Hepatocyte (in vitro differentiated cells): ENCODE measurements at regions not wholly inside any gene's neighbourhood (a gene's known extent, or its start where the extent isn't known, plus 50 kb on each side); places are given as distances from the start of the nearest gene placed in this dataset.

ENCODE experiments used
- DNase-seq: peaks from one replicate; pipeline ENCODE4 v3.0.0-alpha.2; 2016; ENCODE audit warnings: low spot score
- H2AFZ ChIP-seq: fragments of 200-600 bp; sonication (generic); 2 replicates; pipeline ENCODE4 v1.6.0; 2016; ENCODE audit warnings: antibody characterized with exemption, mild to moderate bottlenecking
- H3K27ac ChIP-seq: fragments of 200-600 bp; sonication (generic); 2 replicates; pipeline ENCODE4 v1.5.1; 2016; ENCODE audit warnings: mild to moderate bottlenecking
- H3K27me3 ChIP-seq: fragments of 200-600 bp; sonication (generic); 2 replicates; pipeline ENCODE4 v1.6.1; 2016
- H3K36me3 ChIP-seq: fragments of 200-600 bp; sonication (generic); replicated peaks from 2 replicates; pipeline ENCODE4 v1.5.1; 2016; ENCODE audit warnings: low read depth; ENCODE audit not compliant: insufficient read depth
- H3K4me1 ChIP-seq: fragments of 200-600 bp; sonication (generic); 2 replicates; pipeline ENCODE4 v1.5.1; 2016; ENCODE audit warnings: mild to moderate bottlenecking, moderate library complexity; ENCODE audit not compliant: insufficient read depth
- H3K4me2 ChIP-seq: fragments of 200-600 bp; sonication (generic); 2 replicates; pipeline ENCODE4 v1.6.0; 2016
- H3K4me3 ChIP-seq: fragments of 200-600 bp; sonication (generic); 2 replicates; pipeline ENCODE4 v1.5.1; 2016; ENCODE audit warnings: mild to moderate bottlenecking
- H3K79me2 ChIP-seq: fragments of 200-600 bp; sonication (generic); 2 replicates; pipeline ENCODE4 v1.6.0; 2017; ENCODE audit warnings: mild to moderate bottlenecking
- H3K9me2 ChIP-seq: fragments of 200-600 bp; sonication (generic); replicated peaks from 2 replicates; pipeline ENCODE4 v1.6.0; 2017; ENCODE audit warnings: mild to moderate bottlenecking; ENCODE audit not compliant: insufficient read depth
- H3K9me3 ChIP-seq: fragments of 200-600 bp; sonication (generic); 2 replicates; pipeline ENCODE4 v1.5.1; 2016; ENCODE audit warnings: low read depth, mild to moderate bottlenecking
- H4K20me1 ChIP-seq: fragments of 200-600 bp; sonication (generic); 2 replicates; pipeline ENCODE4 v1.6.0; 2016; ENCODE audit warnings: mild to moderate bottlenecking; ENCODE audit not compliant: insufficient read depth, poor library complexity, severe bottlenecking
- EZH2 ChIP-seq: fragments of 200-600 bp; sonication (generic); IDR thresholded peaks from 2 replicates; pipeline ENCODE4 v1.6.1; 2016; ENCODE audit warnings: antibody characterized with exemption, mild to moderate bottlenecking, borderline replicate concordance
- EZH2phosphoT487 ChIP-seq: fragments of 200-600 bp; sonication (generic); IDR thresholded peaks from one replicate; pipeline ENCODE4 v1.6.1; 2018; ENCODE audit warnings: antibody characterized with exemption, mild to moderate bottlenecking, low read depth, moderate library complexity; ENCODE audit not compliant: unreplicated experiment, severe bottlenecking
- WGBS: methylation state at CpG from one replicate; pipeline ENCODE4 v1.1.6; 2016; ENCODE audit warnings: low lambda C conversion rate; ENCODE audit errors: missing lambda C conversion rate; 5-methylcytosine and 5-hydroxymethylcytosine counted together
- TF ChIP-seq, protein P1 (sequence below): fragments of 200-600 bp; sonication (generic); IDR thresholded peaks from 2 replicates; pipeline ENCODE4 v1.5.1; 2016; ENCODE audit warnings: antibody characterized with exemption, mild to moderate bottlenecking; ENCODE audit not compliant: poor library complexity

- H3K79me2 ChIP-seq, result no peaks in the 10 kb centered on the region
- H3K9me3 ChIP-seq, result no peaks in the 10 kb centered on the region
- no peaks in the 10 kb centered on the region for H3K36me3 ChIP-seq
- no peaks in the 10 kb centered on the region for H3K9me2 ChIP-seq
- H2AFZ ChIP-seq, result no peak overlapping the region
- no peak for DNase-seq
- no peak overlapping the region for H3K4me2 ChIP-seq
- H3K27ac ChIP-seq, result no peak overlapping the region
- H4K20me1 ChIP-seq, result no peaks in the 10 kb centered on the region
- WGBS, result over 99% methylated on average over 11 of the region's 22 CpGs
- no peaks in the 10 kb centered on the region for H3K27me3 ChIP-seq
- H3K4me1 ChIP-seq, result peaks cover 3% of the 10 kb centered on the region
- TF ChIP-seq, protein P1, sequence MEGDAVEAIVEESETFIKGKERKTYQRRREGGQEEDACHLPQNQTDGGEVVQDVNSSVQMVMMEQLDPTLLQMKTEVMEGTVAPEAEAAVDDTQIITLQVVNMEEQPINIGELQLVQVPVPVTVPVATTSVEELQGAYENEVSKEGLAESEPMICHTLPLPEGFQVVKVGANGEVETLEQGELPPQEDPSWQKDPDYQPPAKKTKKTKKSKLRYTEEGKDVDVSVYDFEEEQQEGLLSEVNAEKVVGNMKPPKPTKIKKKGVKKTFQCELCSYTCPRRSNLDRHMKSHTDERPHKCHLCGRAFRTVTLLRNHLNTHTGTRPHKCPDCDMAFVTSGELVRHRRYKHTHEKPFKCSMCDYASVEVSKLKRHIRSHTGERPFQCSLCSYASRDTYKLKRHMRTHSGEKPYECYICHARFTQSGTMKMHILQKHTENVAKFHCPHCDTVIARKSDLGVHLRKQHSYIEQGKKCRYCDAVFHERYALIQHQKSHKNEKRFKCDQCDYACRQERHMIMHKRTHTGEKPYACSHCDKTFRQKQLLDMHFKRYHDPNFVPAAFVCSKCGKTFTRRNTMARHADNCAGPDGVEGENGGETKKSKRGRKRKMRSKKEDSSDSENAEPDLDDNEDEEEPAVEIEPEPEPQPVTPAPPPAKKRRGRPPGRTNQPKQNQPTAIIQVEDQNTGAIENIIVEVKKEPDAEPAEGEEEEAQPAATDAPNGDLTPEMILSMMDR, result no peak
- no peak for TF ChIP-seq EZH2phosphoT487
- no peak for TF ChIP-seq EZH2
- H3K4me3 ChIP-seq, result no peak overlapping the region
Observed at GRCh38 chr9:88685966-88686365, 151.0 kb downstream of the NXNL2 start.

- no peaks in the 10 kb centered on the region for H4K20me1 ChIP-seq
- no peak for DNase-seq
- no peak overlapping the region for H3K4me2 ChIP-seq
- no peaks in the 10 kb centered on the region for H3K27me3 ChIP-seq
- H3K9me2 ChIP-seq, result no peaks in the 10 kb centered on the region
- H3K36me3 ChIP-seq, result no peaks in the 10 kb centered on the region
- H3K4me1 ChIP-seq, result no peaks in the 10 kb centered on the region
- no peaks in the 10 kb centered on the region for H3K79me2 ChIP-seq
- TF ChIP-seq, protein P1, result no peak
- TF ChIP-seq EZH2phosphoT487 (no peak), EZH2 (no peak)
- peak overlapping the region; percentile 14 for H2AFZ ChIP-seq
- H3K9me3 ChIP-seq, result peaks cover 7% of the 10 kb centered on the region
- H3K4me3 ChIP-seq, result no peak overlapping the region
- no peak overlapping the region for H3K27ac ChIP-seq
- WGBS, result 72% methylated on average over 6 of the region's 6 CpGs
Observed at GRCh38 chr9:88689509-88690298, 154.7 kb downstream of the NXNL2 start.

- no peaks in the 10 kb centered on the region for H3K79me2 ChIP-seq
- DNase-seq, result no peak
- no peak overlapping the region for H3K4me3 ChIP-seq
- no peak overlapping the region for H3K4me2 ChIP-seq
- no peaks in the 10 kb centered on the region for H3K36me3 ChIP-seq
- WGBS, result 87% methylated on average over 3 of the region's 3 CpGs
- H2AFZ ChIP-seq, result no peak overlapping the region
- H3K4me1 ChIP-seq, result no peaks in the 10 kb centered on the region
- H3K27ac ChIP-seq, result no peak overlapping the region
- H3K27me3 ChIP-seq, result no peaks in the 10 kb centered on the region
- H3K9me3 ChIP-seq, result peaks cover 7% of the 10 kb centered on the region
- no peaks in the 10 kb centered on the region for H3K9me2 ChIP-seq
- H4K20me1 ChIP-seq, result no peaks in the 10 kb centered on the region
- TF ChIP-seq EZH2phosphoT487 (no peak), EZH2 (no peak)
- TF ChIP-seq, protein P1, result no peak
Observed at GRCh38 chr9:88690628-88691027, 155.7 kb downstream of the NXNL2 start.
